ENCODE measurements at regions not wholly inside any gene's neighbourhood (a gene's known extent, or its start where the extent isn't known, plus 50 kb on each side); places are given as distances from the start of the nearest gene placed in this dataset.
A peak's percentile ranks its signal among the peaks of the same experiment; 100 is the strongest.

GRCh38 chr6:19042420-19042819 is 655.3 kb downstream of the RNF144B start:
- DNase-seq = no peak

GRCh38 chr6:19050765-19051164 is 663.6 kb downstream of the RNF144B start:
- no peak for DNase-seq

GRCh38 chr6:19052219-19052618 is 665.1 kb downstream of the RNF144B start:
- no peak for DNase-seq

- DNase-seq = no peak
Measured at GRCh38 chr6:19059102-19059501, 672.0 kb downstream of the RNF144B start.

- DNase-seq = no peak
Measured at GRCh38 chr6:19067165-19067564, 680.0 kb downstream of the RNF144B start.

- DNase-seq = no peak
Measured at GRCh38 chr6:19070520-19070919, 683.4 kb downstream of the RNF144B start.

- DNase-seq = no peak
Measured at GRCh38 chr6:19083801-19084200, 696.7 kb downstream of the RNF144B start.

- DNase-seq = no peak
Measured at GRCh38 chr6:19086480-19086879, 699.3 kb downstream of the RNF144B start.

- DNase-seq = no peak
Measured at GRCh38 chr6:19087296-19087695, 700.1 kb downstream of the RNF144B start.

GRCh38 chr6:19087897-19088296 is 700.7 kb downstream of the RNF144B start:
- DNase-seq = no peak

GRCh38 chr6:19100752-19101151 is 713.6 kb downstream of the RNF144B start:
- no peak for DNase-seq

GRCh38 chr6:19102936-19103335 is 715.8 kb downstream of the RNF144B start:
- no peak for DNase-seq

GRCh38 chr6:19107468-19107867 is 720.3 kb downstream of the RNF144B start:
- no peak for DNase-seq

- no peak for DNase-seq
Measured at GRCh38 chr6:19121521-19121920, 715.6 kb upstream of the ID4 start.

GRCh38 chr6:19127081-19127480 is 710.1 kb upstream of the ID4 start:
- DNase-seq = no peak

- DNase-seq = no peak
Measured at GRCh38 chr6:19128701-19129100, 708.5 kb upstream of the ID4 start.

GRCh38 chr6:19135706-19136105 is 701.5 kb upstream of the ID4 start:
- no peak for DNase-seq

GRCh38 chr6:19137505-19137904 is 699.7 kb upstream of the ID4 start:
- DNase-seq = peak; percentile 6

GRCh38 chr6:19142275-19142674 is 694.9 kb upstream of the ID4 start:
- DNase-seq = no peak

- no peak for DNase-seq
Measured at GRCh38 chr6:19150307-19150706, 686.9 kb upstream of the ID4 start.

- DNase-seq = no peak
Measured at GRCh38 chr6:19153270-19153980, 683.7 kb upstream of the ID4 start.

- no peak for DNase-seq
Measured at GRCh38 chr6:19153981-19154295, 683.2 kb upstream of the ID4 start.

- no peak for DNase-seq
Measured at GRCh38 chr6:19156443-19156842, 680.7 kb upstream of the ID4 start.

- DNase-seq = no peak
Measured at GRCh38 chr6:19157486-19157885, 679.7 kb upstream of the ID4 start.

- DNase-seq = no peak
Measured at GRCh38 chr6:19158586-19158985, 678.6 kb upstream of the ID4 start.

GRCh38 chr6:19159089-19159488 is 678.1 kb upstream of the ID4 start:
- no peak for DNase-seq

Measured in NCI-H1436 treated with DMSO at 0.1 percent for 48 hours (cell line).